Transverse colon (tissue), 4 donors: ENCODE measurements at regions not wholly inside any gene's neighbourhood (a gene's known extent, or its start where the extent isn't known, plus 50 kb on each side); places are given as distances from the start of the nearest gene placed in this dataset.

Experiments used
- DNase-seq: peaks from one replicate; pipeline ENCODE4 v3.0.0-alpha.2; 2019
- H3K27ac ChIP-seq, 4 donors: fragments of 200-600 bp; sonication (generic); 2 replicates each; pipeline ENCODE4 v1.5.1; 2016 to 2018; ENCODE audit warnings: inconsistent platforms in 4 of 4
- H3K27me3 ChIP-seq: fragments of 200-600 bp; sonication (generic); 2 replicates; pipeline ENCODE4 v1.5.1; 2017; ENCODE audit warnings: inconsistent platforms
- H3K36me3 ChIP-seq, 4 donors: fragments of 200-600 bp; sonication (generic); 2 replicates each; pipeline ENCODE4 v1.5.1; 2017 to 2019; ENCODE audit warnings: inconsistent platforms in 4 of 4
- H3K4me1 ChIP-seq, 4 donors: fragments of 200-600 bp; sonication (generic); 2 replicates each; pipeline ENCODE4 v1.5.1; 2017 to 2020; ENCODE audit warnings: inconsistent platforms in 4 of 4
- H3K4me3 ChIP-seq, 4 donors: fragments of 200-600 bp; sonication (generic); 1 replicate in 1 of 4; 2 replicates in 3 of 4; pipeline versions ENCODE4 v1.5.1 to v1.6.1; 2017 to 2019; ENCODE audit warnings: inconsistent platforms in 4 of 4
- H3K9me3 ChIP-seq, 2 donors: fragments of 200-600 bp; sonication (generic); 2 replicates each; pipeline ENCODE4 v1.5.1; 2017 to 2019; ENCODE audit warnings: inconsistent platforms in 2 of 2
- EP300 ChIP-seq: sonication (generic); formaldehyde crosslinking; IDR thresholded peaks from one replicate; pipeline ENCODE4 v1.6.1; 2017; ENCODE audit warnings: antibody characterized with exemption, low read depth
- POLR2A ChIP-seq: fragments of 450-650 bp; IDR thresholded peaks from one replicate; pipeline ENCODE4 v1.6.1; 2016; ENCODE audit warnings: antibody characterized with exemption, mild to moderate bottlenecking, moderate library complexity
- POLR2AphosphoS5 ChIP-seq, 3 donors: sonication (generic); formaldehyde crosslinking; IDR thresholded peaks; one replicate each; pipeline ENCODE4 v1.6.1; 2016; ENCODE audit warnings: antibody characterized with exemption in 3 of 3
- WGBS, 2 donors: methylation state at CpG; one replicate each; pipeline ENCODE4 v1.1.5; 2018; ENCODE audit warnings: low coverage in 1 of 2; 5-methylcytosine and 5-hydroxymethylcytosine counted together
- in situ Hi-C, 4 donors: fragments of 200-750 bp; cut with MboI; loops; one replicate each; pipeline versions ENCODE4 v1.15.0 to v1.15.1; 2017; ENCODE audit warnings: low sequenced_read_pairs in 3 of 4, low pct_ligation_motif_present in 1 of 4, low pct_unique_long_range_greater_than_20kb in 1 of 4
- intact Hi-C: fragments of 100-400 bp; cut with DNase I; formaldehyde crosslinking; loops from one replicate; pipeline ENCODE4 v1.15.1; 2023; ENCODE audit warnings: low total_unique reads
- TF ChIP-seq, protein P1 (sequence below), 5 experiments: fragments of 200-600 bp in 3 of 5; fragments of 450-650 bp in 2 of 5; sonication (generic) in 3 of 5; IDR thresholded peaks; 1 replicate in 2 of 5; 2 replicates in 3 of 5; pipeline ENCODE4 v1.5.1; 2016 to 2017; ENCODE audit warnings: antibody characterized with exemption in 5 of 5, inconsistent platforms in 3 of 5, mild to moderate bottlenecking in 2 of 5, moderate library complexity in 1 of 5

GRCh38 chr11:11220786-11221185, 132.3 kb downstream of the CSNK2A3 start:
- Histone ChIP-seq H3K27me3 (no peaks in the 10 kb centered on the region), H3K4me3 (no peak overlapping the region), H3K4me1 (peaks cover 0 to 11% (median 8%) of the 10 kb centered on the region in 4 donors), H3K27ac (no peak overlapping the region), H3K36me3 (no peaks in the 10 kb centered on the region), H3K9me3 (no peaks in the 10 kb centered on the region)
- intact Hi-C loops = no loop called here
- DNase-seq = no peak
- 78 to 90% methylated on average over 9 of the region's 9 CpGs for WGBS, 2 donors
- in situ Hi-C loops = no loop called here
- no peak for TF ChIP-seq EP300
- no peak for TF ChIP-seq POLR2AphosphoS5 (IDR thresholded peaks at IDR 0.05)
- no peak for TF ChIP-seq POLR2A
- TF ChIP-seq, protein P1, sequence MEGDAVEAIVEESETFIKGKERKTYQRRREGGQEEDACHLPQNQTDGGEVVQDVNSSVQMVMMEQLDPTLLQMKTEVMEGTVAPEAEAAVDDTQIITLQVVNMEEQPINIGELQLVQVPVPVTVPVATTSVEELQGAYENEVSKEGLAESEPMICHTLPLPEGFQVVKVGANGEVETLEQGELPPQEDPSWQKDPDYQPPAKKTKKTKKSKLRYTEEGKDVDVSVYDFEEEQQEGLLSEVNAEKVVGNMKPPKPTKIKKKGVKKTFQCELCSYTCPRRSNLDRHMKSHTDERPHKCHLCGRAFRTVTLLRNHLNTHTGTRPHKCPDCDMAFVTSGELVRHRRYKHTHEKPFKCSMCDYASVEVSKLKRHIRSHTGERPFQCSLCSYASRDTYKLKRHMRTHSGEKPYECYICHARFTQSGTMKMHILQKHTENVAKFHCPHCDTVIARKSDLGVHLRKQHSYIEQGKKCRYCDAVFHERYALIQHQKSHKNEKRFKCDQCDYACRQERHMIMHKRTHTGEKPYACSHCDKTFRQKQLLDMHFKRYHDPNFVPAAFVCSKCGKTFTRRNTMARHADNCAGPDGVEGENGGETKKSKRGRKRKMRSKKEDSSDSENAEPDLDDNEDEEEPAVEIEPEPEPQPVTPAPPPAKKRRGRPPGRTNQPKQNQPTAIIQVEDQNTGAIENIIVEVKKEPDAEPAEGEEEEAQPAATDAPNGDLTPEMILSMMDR (IDR thresholded peaks at IDR 0.05) = no peak

DNA sequence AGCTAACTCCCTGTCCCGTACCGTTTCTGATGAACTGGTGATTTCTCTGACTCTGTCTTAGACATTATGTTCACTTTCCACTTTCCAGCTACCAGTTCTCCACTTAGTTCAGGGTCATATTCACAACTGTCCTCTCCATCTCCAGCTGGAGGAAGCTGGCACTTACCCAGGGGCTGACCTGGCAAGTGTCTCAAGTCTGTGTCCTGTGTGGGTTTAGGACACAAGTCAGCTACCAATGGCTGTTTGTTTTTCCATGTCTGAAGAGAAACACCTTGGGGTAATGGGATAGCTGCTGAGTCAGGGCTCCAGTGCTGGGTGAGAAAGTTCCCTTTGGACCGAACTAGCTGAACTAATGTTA, 134.4 kb downstream of the CSNK2A3 start:
- peak overlapping the region in 1 of 4 donors; percentile 20 for H3K27ac ChIP-seq
- peak; percentile 17 for DNase-seq
- WGBS, 2 donors = 44 to 46% methylated on average over 2 to 3 of the region's 3 CpGs

DNA sequence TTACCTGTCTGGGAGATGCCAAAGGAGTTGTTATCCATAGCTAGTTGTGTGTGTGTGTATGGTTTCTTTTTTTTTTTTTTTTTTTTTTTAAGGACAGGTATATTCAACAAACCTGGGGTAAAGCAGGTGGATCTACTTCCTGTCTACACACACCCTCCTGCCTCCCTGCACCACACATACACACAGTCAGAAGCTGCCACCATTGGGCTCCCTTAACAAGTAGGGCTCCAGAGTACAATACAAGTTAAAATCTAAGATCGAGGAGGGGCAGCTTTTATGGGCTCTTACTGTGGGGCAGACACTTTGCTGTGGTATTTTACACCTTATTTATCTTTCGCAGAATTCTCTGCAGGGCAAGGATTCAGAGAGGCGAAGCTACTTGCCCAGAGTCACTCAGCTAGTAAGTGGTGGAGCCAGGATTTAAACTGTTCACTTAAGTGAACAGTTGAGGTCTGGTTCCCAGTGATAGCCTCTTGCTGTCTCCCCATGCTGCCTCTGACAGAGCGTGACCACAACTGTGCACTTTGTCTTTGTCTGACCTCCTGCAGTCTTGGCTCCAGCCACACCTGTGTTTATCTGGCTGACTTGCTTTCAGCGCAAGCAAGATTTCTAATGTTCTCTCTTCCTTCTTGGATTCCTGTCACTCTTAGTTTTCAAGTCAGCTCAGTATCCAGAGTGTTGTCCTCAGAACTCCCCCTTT, 135.0 kb downstream of the CSNK2A3 start:
- TF ChIP-seq POLR2A (no peak), POLR2AphosphoS5 (IDR thresholded peaks at IDR 0.05) (no peak), EP300 (no peak)
- TF ChIP-seq, protein P1 (IDR thresholded peaks at IDR 0.05) = no peak
- in situ Hi-C loops = no loop called here
- H3K4me1 ChIP-seq = peaks cover 0 to 11% (median 8%) of the 10 kb centered on the region in 4 donors
- H3K9me3 ChIP-seq = no peaks in the 10 kb centered on the region
- DNase-seq = peak; percentile 15
- 49 to 71% methylated on average over 4 to 5 of the region's 5 CpGs for WGBS, 2 donors
- H3K36me3 ChIP-seq = no peaks in the 10 kb centered on the region
- H3K27ac ChIP-seq = peak overlapping the region in 1 of 4 donors; percentile 20
- H3K4me3 ChIP-seq = no peak overlapping the region
- intact Hi-C loops = no loop called here
- H3K27me3 ChIP-seq = no peaks in the 10 kb centered on the region

More for the DNA sequence above, 134.4 kb downstream of the CSNK2A3 start:
- in situ Hi-C loops = no loop called here
- Histone ChIP-seq H3K36me3 (no peaks in the 10 kb centered on the region), H3K4me3 (no peak overlapping the region), H3K27me3 (no peaks in the 10 kb centered on the region), H3K4me1 (peaks cover 0 to 11% (median 8%) of the 10 kb centered on the region in 4 donors), H3K9me3 (no peaks in the 10 kb centered on the region)
- TF ChIP-seq POLR2A (no peak), EP300 (no peak), POLR2AphosphoS5 (IDR thresholded peaks at IDR 0.05) (no peak)
- TF ChIP-seq, protein P1 (IDR thresholded peaks at IDR 0.05) = no peak
- intact Hi-C loops = no loop called here

DNA sequence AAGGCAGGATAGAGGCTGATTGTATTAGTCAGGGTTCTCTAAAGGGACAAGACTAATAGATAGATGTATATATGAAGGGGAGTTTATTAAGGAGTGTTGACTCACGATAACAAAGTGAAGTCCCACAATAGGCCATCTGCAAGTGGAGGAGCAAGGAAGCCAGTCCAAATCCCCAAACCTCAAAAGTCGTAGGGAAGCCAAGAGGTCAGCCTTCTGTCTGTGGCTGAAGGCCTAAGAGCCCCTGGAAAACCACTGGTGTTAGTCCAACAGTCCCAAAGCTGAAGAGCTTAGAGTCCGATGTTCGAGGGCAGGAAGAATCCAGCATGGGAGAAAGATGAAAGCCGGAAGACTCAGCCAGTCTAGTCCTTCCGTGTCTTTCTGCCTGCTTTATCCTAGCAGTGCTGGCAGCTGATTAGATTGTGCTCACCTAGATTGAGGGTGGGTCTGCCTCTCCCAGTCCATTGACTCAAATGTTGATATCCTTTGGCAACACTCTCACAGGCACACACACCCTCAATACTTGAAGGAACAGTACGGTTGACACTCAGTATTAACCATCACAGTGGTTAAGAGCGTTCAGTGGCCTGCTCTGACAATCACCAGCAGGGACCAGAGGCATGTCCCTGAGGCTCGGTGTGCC, 135.6 kb downstream of the CSNK2A3 start:
- H3K4me3 ChIP-seq = no peak overlapping the region
- H3K4me1 ChIP-seq = peaks cover 0 to 11% (median 8%) of the 10 kb centered on the region in 4 donors
- H3K27me3 ChIP-seq = no peaks in the 10 kb centered on the region
- no peak for DNase-seq
- TF ChIP-seq EP300 (no peak), POLR2A (no peak), POLR2AphosphoS5 (IDR thresholded peaks at IDR 0.05) (no peak)
- TF ChIP-seq, protein P1 (IDR thresholded peaks at IDR 0.05) = no peak
- 80% methylated on average over 1 to 9 of the region's 9 CpGs for WGBS, 2 donors
- in situ Hi-C loops (no loop called here), intact Hi-C loops (no loop called here)
- H3K36me3 ChIP-seq = no peaks in the 10 kb centered on the region
- H3K27ac ChIP-seq = no peak overlapping the region
- H3K9me3 ChIP-seq = no peaks in the 10 kb centered on the region
